Transverse colon (tissue), 4 donors: ENCODE measurements at regions not wholly inside any gene's neighbourhood (a gene's known extent, or its start where the extent isn't known, plus 50 kb on each side); places are given as distances from the start of the nearest gene placed in this dataset.

Experiments used
- DNase-seq: peaks from one replicate; pipeline ENCODE4 v3.0.0-alpha.2; 2019
- H3K27ac ChIP-seq, 4 donors: fragments of 200-600 bp; sonication (generic); 2 replicates each; pipeline ENCODE4 v1.5.1; 2016 to 2018; ENCODE audit warnings: inconsistent platforms in 4 of 4
- H3K27me3 ChIP-seq: fragments of 200-600 bp; sonication (generic); 2 replicates; pipeline ENCODE4 v1.5.1; 2017; ENCODE audit warnings: inconsistent platforms
- H3K36me3 ChIP-seq, 4 donors: fragments of 200-600 bp; sonication (generic); 2 replicates each; pipeline ENCODE4 v1.5.1; 2017 to 2019; ENCODE audit warnings: inconsistent platforms in 4 of 4
- H3K4me1 ChIP-seq, 4 donors: fragments of 200-600 bp; sonication (generic); 2 replicates each; pipeline ENCODE4 v1.5.1; 2017 to 2020; ENCODE audit warnings: inconsistent platforms in 4 of 4
- H3K4me3 ChIP-seq, 4 donors: fragments of 200-600 bp; sonication (generic); 1 replicate in 1 of 4; 2 replicates in 3 of 4; pipeline versions ENCODE4 v1.5.1 to v1.6.1; 2017 to 2019; ENCODE audit warnings: inconsistent platforms in 4 of 4
- H3K9me3 ChIP-seq, 2 donors: fragments of 200-600 bp; sonication (generic); 2 replicates each; pipeline ENCODE4 v1.5.1; 2017 to 2019; ENCODE audit warnings: inconsistent platforms in 2 of 2
- CTCF ChIP-seq, 5 experiments: fragments of 200-600 bp in 3 of 5; fragments of 450-650 bp in 2 of 5; sonication (generic) in 3 of 5; IDR thresholded peaks; 1 replicate in 2 of 5; 2 replicates in 3 of 5; pipeline ENCODE4 v1.5.1; 2016 to 2017; ENCODE audit warnings: antibody characterized with exemption in 5 of 5, inconsistent platforms in 3 of 5, mild to moderate bottlenecking in 2 of 5, moderate library complexity in 1 of 5
- EP300 ChIP-seq: sonication (generic); formaldehyde crosslinking; IDR thresholded peaks from one replicate; pipeline ENCODE4 v1.6.1; 2017; ENCODE audit warnings: antibody characterized with exemption, low read depth
- POLR2A ChIP-seq: fragments of 450-650 bp; IDR thresholded peaks from one replicate; pipeline ENCODE4 v1.6.1; 2016; ENCODE audit warnings: antibody characterized with exemption, mild to moderate bottlenecking, moderate library complexity
- POLR2AphosphoS5 ChIP-seq, 3 donors: sonication (generic); formaldehyde crosslinking; IDR thresholded peaks; one replicate each; pipeline ENCODE4 v1.6.1; 2016; ENCODE audit warnings: antibody characterized with exemption in 3 of 3
- WGBS, 2 donors: methylation state at CpG; one replicate each; pipeline ENCODE4 v1.1.5; 2018; ENCODE audit warnings: low coverage in 1 of 2; 5-methylcytosine and 5-hydroxymethylcytosine counted together
- in situ Hi-C, 4 donors: fragments of 200-750 bp; cut with MboI; loops; one replicate each; pipeline versions ENCODE4 v1.15.0 to v1.15.1; 2017; ENCODE audit warnings: low sequenced_read_pairs in 3 of 4, low pct_ligation_motif_present in 1 of 4, low pct_unique_long_range_greater_than_20kb in 1 of 4
- intact Hi-C: fragments of 100-400 bp; cut with DNase I; formaldehyde crosslinking; loops from one replicate; pipeline ENCODE4 v1.15.1; 2023; ENCODE audit warnings: low total_unique reads

DNA sequence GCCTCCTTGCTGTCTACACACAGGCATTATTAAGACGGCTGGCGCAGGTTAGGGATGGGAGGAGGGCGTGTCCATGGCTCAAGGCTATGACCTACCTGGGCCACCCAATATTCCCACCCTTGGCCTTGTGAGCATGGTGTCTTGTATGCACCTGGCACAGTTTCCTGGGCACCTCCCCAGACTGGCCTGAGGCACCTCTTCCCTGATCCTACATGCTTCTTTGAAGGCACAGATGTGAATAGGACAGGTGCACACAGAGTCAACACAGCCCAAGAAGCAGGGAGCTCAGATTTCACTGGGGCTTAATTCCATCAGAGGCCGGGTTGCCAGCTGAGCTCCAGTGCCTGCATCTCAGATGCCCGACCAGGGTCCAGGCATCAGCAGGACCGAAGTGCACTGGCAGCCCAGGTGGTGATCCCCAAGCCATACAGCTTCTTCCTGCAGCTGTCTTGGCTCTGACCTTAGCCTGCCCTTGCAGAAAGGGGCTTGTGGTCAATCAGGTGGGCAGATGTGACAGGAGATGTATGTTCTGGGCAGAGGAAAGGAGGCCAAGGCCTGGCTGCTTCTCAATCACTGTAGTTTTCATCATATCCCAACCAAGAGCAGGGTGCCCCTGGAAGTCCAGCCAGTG is 287.7 kb downstream of the CLIC5 start:
- Histone ChIP-seq H3K27me3 (no peaks in the 10 kb centered on the region), H3K4me1 (no peaks in the 10 kb centered on the region), H3K36me3 (no peaks in the 10 kb centered on the region), H3K9me3 (no peaks in the 10 kb centered on the region), H3K27ac (no peak overlapping the region), H3K4me3 (no peak overlapping the region)
- DNase-seq: no peak
- in situ Hi-C loops: no loop called here
- intact Hi-C loops: no loop called here
- TF ChIP-seq POLR2A: no peak
- TF ChIP-seq EP300: no peak
- no peak for TF ChIP-seq POLR2AphosphoS5 (IDR thresholded peaks at IDR 0.05)
- no peak for TF ChIP-seq CTCF (IDR thresholded peaks at IDR 0.05)
- 83 to 93% methylated on average over 2 to 6 of the region's 6 CpGs for WGBS, 2 donors

DNA sequence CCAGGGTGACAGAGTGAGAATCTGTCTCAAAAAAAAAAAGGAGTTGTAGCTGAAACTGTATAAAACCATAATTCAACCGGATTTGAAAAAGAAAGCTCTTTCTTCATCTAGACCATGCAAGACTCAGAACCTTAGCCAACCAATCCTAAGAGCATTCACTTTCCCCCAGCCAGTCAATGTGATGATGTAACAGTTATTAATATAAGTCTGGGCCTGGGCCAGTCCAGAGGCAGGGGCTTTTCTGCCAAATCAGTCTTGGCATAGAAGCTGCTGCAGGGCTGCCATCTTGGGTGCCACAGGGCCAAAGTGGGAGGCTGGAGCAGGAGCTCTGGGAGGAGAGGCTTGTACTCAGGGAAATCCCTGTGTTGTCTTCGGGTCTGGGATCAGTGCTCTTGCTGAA is 288.4 kb downstream of the CLIC5 start:
- Histone ChIP-seq H3K27me3 (no peaks in the 10 kb centered on the region), H3K27ac (no peak overlapping the region), H3K4me1 (no peaks in the 10 kb centered on the region), H3K9me3 (no peaks in the 10 kb centered on the region), H3K36me3 (no peaks in the 10 kb centered on the region), H3K4me3 (no peak overlapping the region)
- in situ Hi-C loops: no loop called here
- TF ChIP-seq CTCF (IDR thresholded peaks at IDR 0.05) (no peak), EP300 (no peak), POLR2A (no peak), POLR2AphosphoS5 (IDR thresholded peaks at IDR 0.05) (no peak)
- 57 to 70% methylated on average over 1 to 2 of the region's 2 CpGs for whole genome bisulfite sequencing, 2 donors
- intact Hi-C loops: no loop called here
- DNase-seq: no peak

- Histone ChIP-seq H3K27ac (no peak overlapping the region), H3K4me1 (no peaks in the 10 kb centered on the region), H3K36me3 (no peaks in the 10 kb centered on the region), H3K4me3 (no peak overlapping the region), H3K9me3 (no peaks in the 10 kb centered on the region), H3K27me3 (no peaks in the 10 kb centered on the region)
- TF ChIP-seq CTCF (IDR thresholded peaks at IDR 0.05) (no peak), EP300 (no peak), POLR2AphosphoS5 (IDR thresholded peaks at IDR 0.05) (no peak), POLR2A (no peak)
- 80 to 94% methylated on average over 3 of the region's 3 CpGs for WGBS, 2 donors
- intact Hi-C loops (no loop called here), in situ Hi-C loops (no loop called here)
- DNase-seq: no peak
These were observed 289.2 kb downstream of the CLIC5 start for GRCh38 chr6:45726444-45726843.

DNA sequence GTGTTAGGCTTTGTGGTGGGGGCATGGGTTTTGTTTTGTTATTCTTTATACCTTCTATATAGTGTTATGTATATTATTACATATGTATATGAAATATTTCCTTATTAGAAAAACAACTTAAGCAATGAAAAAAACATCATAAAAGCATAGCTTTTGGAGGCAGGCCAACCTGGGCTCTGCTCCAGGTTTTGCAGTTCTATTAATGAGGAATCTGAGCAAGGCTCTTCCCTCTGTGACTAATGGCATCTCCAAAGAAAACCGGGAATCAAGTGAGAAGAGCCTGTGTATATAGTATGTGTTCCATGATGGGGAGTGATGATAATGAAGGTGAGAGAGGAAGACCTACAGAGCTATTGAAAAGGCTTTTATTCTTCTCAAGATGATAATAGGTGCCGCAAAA is 291.1 kb downstream of the CLIC5 start:
- Histone ChIP-seq H3K4me1 (no peaks in the 10 kb centered on the region), H3K36me3 (no peaks in the 10 kb centered on the region), H3K27ac (no peak overlapping the region), H3K9me3 (no peaks in the 10 kb centered on the region), H3K27me3 (no peaks in the 10 kb centered on the region), H3K4me3 (no peak overlapping the region)
- in situ Hi-C loops (loop anchor here in 2 of 4 donors (25.0 kb wide), 3 partner anchors 287 to 1237 kb away; no protein-coding TSS in a partner anchor), intact Hi-C loops (no loop called here)
- TF ChIP-seq POLR2AphosphoS5 (IDR thresholded peaks at IDR 0.05) (no peak), CTCF (IDR thresholded peaks at IDR 0.05) (no peak), POLR2A (no peak), EP300 (no peak)
- 56 to 58% methylated on average over 2 of the region's 2 CpGs for WGBS, 2 donors
- no peak for DNase-seq
